ENCODE measurements at regions not wholly inside any gene's neighbourhood (a gene's known extent, or its start where the extent isn't known, plus 50 kb on each side); places are given as distances from the start of the nearest gene placed in this dataset.

GRCh38 chr2:16409849-16410248, 255.8 kb downstream of the CYRIA start (continued):
- no peak for TF ChIP-seq CHD7 (IDR thresholded peaks at IDR 0.05; ENCODE audit: insufficient replicate concordance, low read length)
- no peak for TF ChIP-seq TAF1 (IDR thresholded peaks at IDR 0.05; ENCODE audit: low read depth, low read length)
- TF ChIP-seq SP1 (IDR thresholded peaks at IDR 0.05; ENCODE audit: low read depth, low read length): no peak
- no peak for TF ChIP-seq CHD1 (IDR thresholded peaks at IDR 0.05; ENCODE audit: low read depth, low read length)
- TF ChIP-seq EP300 (IDR thresholded peaks at IDR 0.05; ENCODE audit: borderline replicate concordance in 1 of 2, low read depth in 2 of 2, low read length in 2 of 2): no peak
- no peak for TF ChIP-seq HDAC2 (IDR thresholded peaks at IDR 0.05; ENCODE audit: borderline replicate concordance in 1 of 2, low read depth in 2 of 2, low read length in 2 of 2)
- TF ChIP-seq HDAC6 (IDR thresholded peaks at IDR 0.05; ENCODE audit: low read depth, low read length): no peak
- no peak for TF ChIP-seq RAD21 (IDR thresholded peaks at IDR 0.05 in 1 of 2, conservative IDR thresholded peaks at IDR 0.05 in 1 of 2; ENCODE audit: low read depth in 2 of 2, low read length in 2 of 2)
- TF ChIP-seq BCL11A (IDR thresholded peaks at IDR 0.05; ENCODE audit: low read depth in 2 of 2, low read length in 2 of 2): no peak
- no peak for TF ChIP-seq YY1 (IDR thresholded peaks at IDR 0.05; ENCODE audit: low read depth, low read length)
- TF ChIP-seq JUN (IDR thresholded peaks at IDR 0.05; ENCODE audit: low read depth, low read length): no peak

Measured in H1 (cell line).